ENCODE measurements at regions not wholly inside any gene's neighbourhood (a gene's known extent, or its start where the extent isn't known, plus 50 kb on each side); places are given as distances from the start of the nearest gene placed in this dataset.

- TF ChIP-seq CTCF (optimal IDR thresholded peaks at IDR 0.05 in 1 of 3, IDR thresholded peaks at IDR 0.05 in 1 of 3, conservative IDR thresholded peaks at IDR 0.05 in 1 of 3; ENCODE audit: extremely low read depth in 1 of 3, insufficient read depth in 2 of 3, low read length in 3 of 3) (no peak), EZH2 (IDR thresholded peaks at IDR 0.05; ENCODE audit: low read length) (no peak)
These were observed 217.4 kb upstream of the EOMES start for GRCh38 chr3:27939521-27939920.

Data from keratinocyte (primary cell).